GM12878 (cell line): ENCODE measurements at regions not wholly inside any gene's neighbourhood (a gene's known extent, or its start where the extent isn't known, plus 50 kb on each side); places are given as distances from the start of the nearest gene placed in this dataset.

Source experiments
- ATAC-seq: fragments of 200-7000 bp; cut with Tn5 transposase; 3 replicates; pipeline ENCODE4 v1.9.1; 2020; ENCODE audit warnings: mild to moderate bottlenecking, moderate library complexity
- BruUV-seq: library from RNA; stranded (reverse); fragments of 400-500 nt; replicated peaks from 2 replicates; lab custom pipeline; 2021; lab: Mats Ljungman, UMichigan
- CTCF ChIA-PET: fragments of 300-600 bp; sonication (Branson Sonifier 250); formaldehyde crosslinking; extraction: SDS; loops from one replicate; lab custom pipeline; 2021; ENCODE audit warnings: inconsistent platforms; lab: Yijun Ruan, JAX
- POLR2A ChIA-PET: fragments of 350-600 bp; formaldehyde crosslinking; extraction: SDS; loops from one replicate; lab custom pipeline; 2021; ENCODE audit warnings: inconsistent platforms; lab: Charles Lee
- RAD21 ChIA-PET: fragments of 300-600 bp; sonication (Branson Sonifier 250); formaldehyde crosslinking; loops from one replicate; lab custom pipeline; 2023; ENCODE audit warnings: antibody characterized with exemption; ENCODE audit not compliant: unreplicated experiment; lab: Charles Lee
- SMC1A ChIA-PET: fragments of 300-600 bp; sonication (Branson Sonifier 250); formaldehyde crosslinking; loops from one replicate; lab custom pipeline; 2023; ENCODE audit not compliant: unreplicated experiment, uncharacterized antibody; lab: Charles Lee
- DNase-seq: peaks from one replicate; pipeline ENCODE4 v3.0.0-alpha.2; 2011; ENCODE audit warnings: low read depth, low spot score
- FAIRE-seq: peaks from 3 replicates; lab custom pipeline; 2011; peaks lifted over from hg19 to GRCh38; lab: Jason Lieb, UNC
- H2AFZ ChIP-seq: 2 replicates; pipeline ENCODE4 v1.6.0; 2011; ENCODE audit warnings: low read depth, low read length, control low read depth; ENCODE audit not compliant: control insufficient read depth
- H3K27ac ChIP-seq: 2 replicates; pipeline ENCODE4 v1.5.1; 2011; ENCODE audit warnings: control low read depth; ENCODE audit not compliant: control insufficient read depth, insufficient read depth
- H3K27me3 ChIP-seq, 2 experiments: replicated peaks in 1 of 2; 2 replicates each; pipeline versions ENCODE4 v1.6.0 to v1.6.1; 2011; ENCODE audit warnings: low read length in 1 of 2; ENCODE audit not compliant: control insufficient read depth in 2 of 2, insufficient read depth in 2 of 2
- H3K36me3 ChIP-seq, 2 experiments: 2 replicates each; pipeline ENCODE4 v1.5.1; 2011; ENCODE audit warnings: low read length in 1 of 2; ENCODE audit not compliant: control insufficient read depth in 2 of 2, insufficient read depth in 2 of 2
- H3K4me1 ChIP-seq: 2 replicates; pipeline ENCODE4 v1.6.1; 2011; ENCODE audit warnings: mild to moderate bottlenecking, low read length, moderate library complexity, mixed read lengths; ENCODE audit not compliant: control insufficient read depth, insufficient read depth
- H3K4me2 ChIP-seq: 2 replicates; pipeline ENCODE4 v1.6.0; 2011; ENCODE audit warnings: control low read depth; ENCODE audit not compliant: control insufficient read depth, insufficient read depth
- H3K4me3 ChIP-seq: fragments of 200-600 bp; sonication (generic); 2 replicates; pipeline ENCODE4 v1.5.1; 2016
- H3K79me2 ChIP-seq: 2 replicates; pipeline ENCODE4 v1.6.0; 2011; ENCODE audit warnings: low read length; ENCODE audit not compliant: control insufficient read depth, insufficient read depth
- H3K9ac ChIP-seq: 2 replicates; pipeline ENCODE4 v1.8.0; 2011; ENCODE audit warnings: low read length, control low read depth, mixed read lengths; ENCODE audit not compliant: control insufficient read depth, insufficient read depth
- H3K9me3 ChIP-seq: replicated peaks from 3 replicates; pipeline ENCODE4 v1.5.1; 2011; ENCODE audit warnings: mild to moderate bottlenecking, low read length; ENCODE audit not compliant: control insufficient read depth, insufficient read depth
- H4K20me1 ChIP-seq: 2 replicates; pipeline ENCODE4 v1.6.0; 2011; ENCODE audit not compliant: control insufficient read depth, insufficient read depth
- BRCA1 ChIP-seq: IDR thresholded peaks from 2 replicates; pipeline ENCODE4 v1.6.1; 2011; ENCODE audit warnings: low read depth, low read length, improper control_type of control experiment
- EZH2 ChIP-seq: IDR thresholded peaks from 2 replicates; pipeline ENCODE4 v1.6.1; 2012; ENCODE audit warnings: low read depth, mild to moderate bottlenecking, control low read depth, inconsistent platforms, low read length, borderline replicate concordance; ENCODE audit not compliant: control insufficient read depth
- FOXK2 ChIP-seq: fragments of 450-650 bp; IDR thresholded peaks from 2 replicates; pipeline ENCODE4 v1.6.1; 2017; ENCODE audit warnings: mild to moderate bottlenecking, moderate library complexity
- FOXM1 ChIP-seq: IDR thresholded peaks from 2 replicates; pipeline ENCODE4 v1.6.1; 2012; ENCODE audit warnings: low read depth, mild to moderate bottlenecking, inconsistent platforms, low read length, moderate library complexity
- GABPA ChIP-seq: IDR thresholded peaks from 2 replicates; pipeline ENCODE4 v1.6.1; 2014; ENCODE audit warnings: antibody characterized with exemption, low read depth, mild to moderate bottlenecking, inconsistent platforms
- HDGF ChIP-seq: fragments of 450-650 bp; IDR thresholded peaks from 2 replicates; pipeline ENCODE4 v1.6.1; 2016; ENCODE audit warnings: antibody characterized with exemption
- KDM1A ChIP-seq: fragments of 200-600 bp; sonication (generic); IDR thresholded peaks from 2 replicates; pipeline ENCODE4 v1.6.1; 2016; ENCODE audit warnings: borderline replicate concordance
- LARP7 ChIP-seq: fragments of 450-650 bp; IDR thresholded peaks from 2 replicates; pipeline ENCODE4 v1.6.1; 2017; ENCODE audit warnings: mild to moderate bottlenecking
- TCF7 ChIP-seq: IDR thresholded peaks from 2 replicates; pipeline ENCODE4 v1.6.1; 2014; ENCODE audit warnings: antibody characterized with exemption, borderline replicate concordance
- WRNIP1 ChIP-seq: IDR thresholded peaks from 2 replicates; pipeline ENCODE4 v1.6.1; 2011; ENCODE audit warnings: low read depth, low read length, improper control_type of control experiment, borderline replicate concordance
- YY1 ChIP-seq: IDR thresholded peaks from 2 replicates; pipeline ENCODE4 v1.6.1; 2011; ENCODE audit warnings: low read depth, mild to moderate bottlenecking, low read length
- ZNF24 ChIP-seq: fragments of 450-650 bp; IDR thresholded peaks from 2 replicates; pipeline ENCODE4 v1.6.1; 2017; ENCODE audit warnings: antibody characterized with exemption, mild to moderate bottlenecking
- WGBS: methylation state at CpG from one replicate; pipeline ENCODE4 v1.1.6; 2016; ENCODE audit warnings: low lambda C conversion rate; ENCODE audit not compliant: insufficient replicate concordance, insufficient coverage; ENCODE audit errors: missing lambda C conversion rate; 5-methylcytosine and 5-hydroxymethylcytosine counted together
- in situ Hi-C: fragments of 300-500 bp; cut with MboI; formaldehyde crosslinking; loops from 9 replicates; pipeline ENCODE4 v1.14.3; 2018; ENCODE audit warnings: mixed read lengths
- intact Hi-C: fragments of 100-400 bp; cut with micrococcal nuclease; formaldehyde crosslinking; loops from one replicate; pipeline ENCODE4 v1.14.2; 2022; ENCODE audit not compliant: unreplicated experiment
- TF ChIP-seq, protein P1 (sequence below): fragments of 450-650 bp; formaldehyde crosslinking; IDR thresholded peaks from 2 replicates; pipeline ENCODE4 v1.4.0; 2022; ENCODE audit warnings: mild to moderate bottlenecking, moderate library complexity
- TF ChIP-seq, protein P2 (sequence below): fragments of 450-650 bp; IDR thresholded peaks from 2 replicates; pipeline ENCODE4 v1.6.1; 2016; ENCODE audit warnings: mild to moderate bottlenecking
- TF ChIP-seq, protein P3 (sequence below): fragments of 450-650 bp; conservative IDR thresholded peaks from 2 replicates; pipeline ENCODE4 v1.6.1; 2017; ENCODE audit warnings: mild to moderate bottlenecking, moderate library complexity

GRCh38 chr22:47865626-47866025 lies 1103.2 kb downstream of the TBC1D22A start:
- DNase-seq, result no peak
- Histone ChIP-seq H3K4me3 (no peak overlapping the region), H3K27me3 (no peaks in the 10 kb centered on the region), H3K4me2 (no peak overlapping the region), H3K27ac (no peak overlapping the region), H4K20me1 (no peaks in the 10 kb centered on the region), H3K4me1 (no peaks in the 10 kb centered on the region), H3K79me2 (no peaks in the 10 kb centered on the region), H2AFZ (no peak overlapping the region), H3K36me3 (no peaks in the 10 kb centered on the region), H3K9ac (no peak overlapping the region), H3K9me3 (no peaks in the 10 kb centered on the region; the same call in 2 of the 3 replicates)
- ChIA-PET CTCF (no interaction called here), SMC1A (no interaction called here), RAD21 (no interaction called here), POLR2A (no interaction called here)
- ATAC-seq, result no peak
- BruUV-seq, result no TSS peak
- in situ Hi-C loops, result no loop called here
- WGBS, result 56% methylated on average over 3 of the region's 3 CpGs
- intact Hi-C loops, result no loop called here
- no peak for FAIRE-seq
- TF ChIP-seq LARP7 (no peak), WRNIP1 (no peak), KDM1A (no peak), HDGF (no peak), BRCA1 (no peak), EZH2 (no peak), ZNF24 (no peak), YY1 (no peak), GABPA (no peak), FOXK2 (no peak), FOXM1 (no peak), TCF7 (no peak)
- TF ChIP-seq, protein P1, sequence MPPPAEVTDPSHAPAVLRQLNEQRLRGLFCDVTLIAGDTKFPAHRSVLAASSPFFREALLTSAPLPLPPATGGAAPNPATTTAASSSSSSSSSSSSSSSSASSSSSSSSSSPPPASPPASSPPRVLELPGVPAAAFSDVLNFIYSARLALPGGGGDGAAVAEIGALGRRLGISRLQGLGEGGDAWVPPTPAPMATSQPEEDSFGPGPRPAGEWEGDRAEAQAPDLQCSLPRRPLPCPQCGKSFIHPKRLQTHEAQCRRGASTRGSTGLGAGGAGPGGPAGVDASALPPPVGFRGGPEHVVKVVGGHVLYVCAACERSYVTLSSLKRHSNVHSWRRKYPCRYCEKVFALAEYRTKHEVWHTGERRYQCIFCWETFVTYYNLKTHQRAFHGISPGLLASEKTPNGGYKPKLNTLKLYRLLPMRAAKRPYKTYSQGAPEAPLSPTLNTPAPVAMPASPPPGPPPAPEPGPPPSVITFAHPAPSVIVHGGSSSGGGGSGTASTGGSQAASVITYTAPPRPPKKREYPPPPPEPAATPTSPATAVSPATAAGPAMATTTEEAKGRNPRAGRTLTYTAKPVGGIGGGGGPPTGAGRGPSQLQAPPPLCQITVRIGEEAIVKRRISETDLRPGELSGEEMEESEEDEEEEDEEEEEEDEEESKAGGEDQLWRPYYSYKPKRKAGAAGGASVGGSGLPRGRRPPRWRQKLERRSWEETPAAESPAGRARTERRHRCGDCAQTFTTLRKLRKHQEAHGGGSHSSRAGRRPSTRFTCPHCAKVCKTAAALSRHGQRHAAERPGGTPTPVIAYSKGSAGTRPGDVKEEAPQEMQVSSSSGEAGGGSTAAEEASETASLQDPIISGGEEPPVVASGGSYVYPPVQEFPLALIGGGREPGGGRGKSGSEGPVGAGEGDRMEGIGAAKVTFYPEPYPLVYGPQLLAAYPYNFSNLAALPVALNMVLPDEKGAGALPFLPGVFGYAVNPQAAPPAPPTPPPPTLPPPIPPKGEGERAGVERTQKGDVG (CRISPR knock-in tag), result no peak
- TF ChIP-seq, protein P2, sequence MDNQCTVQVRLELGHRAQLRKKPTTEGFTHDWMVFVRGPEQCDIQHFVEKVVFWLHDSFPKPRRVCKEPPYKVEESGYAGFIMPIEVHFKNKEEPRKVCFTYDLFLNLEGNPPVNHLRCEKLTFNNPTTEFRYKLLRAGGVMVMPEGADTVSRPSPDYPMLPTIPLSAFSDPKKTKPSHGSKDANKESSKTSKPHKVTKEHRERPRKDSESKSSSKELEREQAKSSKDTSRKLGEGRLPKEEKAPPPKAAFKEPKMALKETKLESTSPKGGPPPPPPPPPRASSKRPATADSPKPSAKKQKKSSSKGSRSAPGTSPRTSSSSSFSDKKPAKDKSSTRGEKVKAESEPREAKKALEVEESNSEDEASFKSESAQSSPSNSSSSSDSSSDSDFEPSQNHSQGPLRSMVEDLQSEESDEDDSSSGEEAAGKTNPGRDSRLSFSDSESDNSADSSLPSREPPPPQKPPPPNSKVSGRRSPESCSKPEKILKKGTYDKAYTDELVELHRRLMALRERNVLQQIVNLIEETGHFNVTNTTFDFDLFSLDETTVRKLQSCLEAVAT, result no peak
- TF ChIP-seq, protein P3, sequence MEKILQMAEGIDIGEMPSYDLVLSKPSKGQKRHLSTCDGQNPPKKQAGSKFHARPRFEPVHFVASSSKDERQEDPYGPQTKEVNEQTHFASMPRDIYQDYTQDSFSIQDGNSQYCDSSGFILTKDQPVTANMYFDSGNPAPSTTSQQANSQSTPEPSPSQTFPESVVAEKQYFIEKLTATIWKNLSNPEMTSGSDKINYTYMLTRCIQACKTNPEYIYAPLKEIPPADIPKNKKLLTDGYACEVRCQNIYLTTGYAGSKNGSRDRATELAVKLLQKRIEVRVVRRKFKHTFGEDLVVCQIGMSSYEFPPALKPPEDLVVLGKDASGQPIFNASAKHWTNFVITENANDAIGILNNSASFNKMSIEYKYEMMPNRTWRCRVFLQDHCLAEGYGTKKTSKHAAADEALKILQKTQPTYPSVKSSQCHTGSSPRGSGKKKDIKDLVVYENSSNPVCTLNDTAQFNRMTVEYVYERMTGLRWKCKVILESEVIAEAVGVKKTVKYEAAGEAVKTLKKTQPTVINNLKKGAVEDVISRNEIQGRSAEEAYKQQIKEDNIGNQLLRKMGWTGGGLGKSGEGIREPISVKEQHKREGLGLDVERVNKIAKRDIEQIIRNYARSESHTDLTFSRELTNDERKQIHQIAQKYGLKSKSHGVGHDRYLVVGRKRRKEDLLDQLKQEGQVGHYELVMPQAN, result no peak
